ENCODE measurements at regions not wholly inside any gene's neighbourhood (a gene's known extent, or its start where the extent isn't known, plus 50 kb on each side); places are given as distances from the start of the nearest gene placed in this dataset.

- DNase-seq (no peak), ATAC-seq (no peak)
- intact Hi-C loops (cut with DNase I, micrococcal nuclease), result no loop called here
Observed at GRCh38 chr12:88435334-88436076, 144.8 kb downstream of the KITLG start.

GRCh38 chr12:88437226-88437625, 143.0 kb downstream of the KITLG start:
- DNase-seq, result no peak
- intact Hi-C loops (cut with DNase I, micrococcal nuclease), result no loop called here
- no peak for ATAC-seq

Measured in left colon (tissue), 2 donors.